H1 (cell line): ENCODE measurements at regions not wholly inside any gene's neighbourhood (a gene's known extent, or its start where the extent isn't known, plus 50 kb on each side); places are given as distances from the start of the nearest gene placed in this dataset.
A peak's percentile ranks its signal among the peaks of the same experiment; 100 is the strongest.

ENCODE experiments used
- CTCF ChIA-PET: fragments of 300-600 bp; sonication (Branson Sonifier 250); formaldehyde crosslinking; loops from one replicate; lab custom pipeline; 2021; ENCODE audit not compliant: partially characterized antibody; lab: Charles Lee
- POLR2A ChIA-PET: fragments of 300-600 bp; sonication (Branson Sonifier 250); formaldehyde crosslinking; loops from one replicate; lab custom pipeline; 2021; ENCODE audit warnings: inconsistent platforms; ENCODE audit not compliant: partially characterized antibody; lab: Charles Lee
- DNase-seq, 2 experiments: peaks; one replicate each; pipeline versions ENCODE4 v3.0.0 to v3.0.0-alpha.2; 2010 to 2022; ENCODE audit warnings: low spot score in 2 of 2, low read depth in 1 of 2, mixed read lengths in 1 of 2
- FAIRE-seq: peaks from 2 replicates; lab custom pipeline; 2011; peaks lifted over from hg19 to GRCh38; lab: Jason Lieb, UNC
- H2AFZ ChIP-seq: 2 replicates; pipeline ENCODE4 v1.8.1; 2012; ENCODE audit warnings: low read length, inconsistent platforms
- H2AK5ac ChIP-seq: 2 replicates; pipeline ENCODE4 v1.6.1; 2013; ENCODE audit warnings: low read depth, low read length
- H2BK120ac ChIP-seq: replicated peaks from 2 replicates; pipeline ENCODE3; 2013; ENCODE audit warnings: low read depth, low read length, inconsistent platforms
- H2BK12ac ChIP-seq: 2 replicates; pipeline ENCODE4 v1.6.1; 2013; ENCODE audit warnings: low read depth, low read length
- H2BK15ac ChIP-seq: 2 replicates; pipeline ENCODE4 v1.6.1; 2013; ENCODE audit warnings: low read length
- H2BK20ac ChIP-seq: 2 replicates; pipeline ENCODE4 v1.6.1; 2013; ENCODE audit warnings: low read length
- H2BK5ac ChIP-seq: 2 replicates; pipeline ENCODE4 v1.6.1; 2013; ENCODE audit warnings: low read depth, low read length
- H3K14ac ChIP-seq: 2 replicates; pipeline ENCODE4 v1.6.1; 2013; ENCODE audit warnings: inconsistent platforms; ENCODE audit not compliant: insufficient read length
- H3K18ac ChIP-seq: 2 replicates; pipeline ENCODE4 v1.6.1; 2013; ENCODE audit warnings: low read length; ENCODE audit errors: extremely low read depth
- H3K23ac ChIP-seq: 2 replicates; pipeline ENCODE4 v1.6.1; 2013; ENCODE audit warnings: inconsistent platforms; ENCODE audit not compliant: insufficient read length
- H3K23me2 ChIP-seq: 2 replicates; pipeline ENCODE4 v1.6.1; 2013; ENCODE audit warnings: low read depth, low read length
- H3K27ac ChIP-seq: 2 replicates; pipeline ENCODE4 v1.6.1; 2011; ENCODE audit warnings: low read depth, low read length, inconsistent platforms
- H3K27me3 ChIP-seq, 4 experiments: replicated peaks in 1 of 4; 1 replicate in 1 of 4; 2 replicates in 3 of 4; pipeline versions ENCODE4 v1.6.1 to v1.8.1; 2011 to 2013; ENCODE audit warnings: low read length in 3 of 4, mild to moderate bottlenecking in 3 of 4, inconsistent platforms in 2 of 4, mixed read lengths in 2 of 4, moderate library complexity in 1 of 4; ENCODE audit not compliant: control insufficient read depth in 3 of 4, insufficient read depth in 3 of 4; ENCODE audit errors: extremely low read depth in 1 of 4
- H3K36me3 ChIP-seq, 4 experiments: 2 replicates each; pipeline versions ENCODE4 v1.6.1 to v1.8.1; 2011 to 2013; ENCODE audit warnings: mild to moderate bottlenecking in 4 of 4, low read length in 3 of 4, moderate library complexity in 2 of 4, control low read depth in 1 of 4, inconsistent platforms in 1 of 4; ENCODE audit not compliant: insufficient read depth in 4 of 4, control insufficient read depth in 2 of 4
- H3K4ac ChIP-seq: replicated peaks from 2 replicates; pipeline ENCODE3; 2013; ENCODE audit warnings: low read length, low read depth, mixed read lengths, inconsistent platforms; ENCODE audit not compliant: insufficient read length
- H3K4me1 ChIP-seq, 4 experiments: replicated peaks in 1 of 4; 1 replicate in 1 of 4; 2 replicates in 3 of 4; pipeline versions ENCODE4 v1.6.1 to v1.8.1; 2011 to 2013; ENCODE audit warnings: low read length in 3 of 4, inconsistent platforms in 2 of 4, mixed read lengths in 1 of 4; ENCODE audit not compliant: insufficient read depth in 4 of 4, control insufficient read depth in 3 of 4
- H3K4me2 ChIP-seq, 2 experiments: 2 replicates each; pipeline versions ENCODE4 v1.6.1 to v1.8.1; 2011 to 2013; ENCODE audit warnings: low read depth in 2 of 2, low read length in 2 of 2, control low read depth in 1 of 2, inconsistent platforms in 1 of 2, mild to moderate bottlenecking in 1 of 2; ENCODE audit not compliant: insufficient read depth in 1 of 2
- H3K4me3 ChIP-seq, 4 experiments: fragments of 200-600, 300-600 bp in 1 of 4; sonication (generic), shearing (Covaris generic), sonication (Bioruptor Twin) in 1 of 4; 2 replicates each; pipeline versions ENCODE4 v1.5.1 to v1.8.1; 2011 to 2016; ENCODE audit warnings: low read length in 4 of 4, low read depth in 3 of 4, control low read depth in 2 of 4, inconsistent platforms in 2 of 4, mild to moderate bottlenecking in 2 of 4, mixed read lengths in 1 of 4, moderate library complexity in 1 of 4; ENCODE audit not compliant: insufficient read depth in 2 of 4; ENCODE audit errors: extremely low read depth in 1 of 4
- H3K56ac ChIP-seq: replicated peaks from 2 replicates; pipeline ENCODE3; 2013; ENCODE audit warnings: low read depth, mild to moderate bottlenecking, mixed read lengths, low read length, inconsistent platforms; ENCODE audit not compliant: insufficient read length
- H3K79me1 ChIP-seq: 2 replicates; pipeline ENCODE4 v1.6.1; 2013; ENCODE audit warnings: low read depth, low read length, control low read depth
- H3K79me2 ChIP-seq, 2 experiments: 2 replicates each; pipeline versions ENCODE4 v1.6.1 to v1.8.1; 2012 to 2013; ENCODE audit warnings: low read length in 2 of 2, mild to moderate bottlenecking in 2 of 2, inconsistent platforms in 1 of 2; ENCODE audit not compliant: insufficient read depth in 2 of 2, control insufficient read depth in 1 of 2
- H3K9ac ChIP-seq, 4 experiments: replicated peaks in 1 of 4; 1 replicate in 1 of 4; 2 replicates in 3 of 4; pipeline versions ENCODE4 v1.6.1 to v1.8.1; 2011 to 2013; ENCODE audit warnings: low read depth in 3 of 4, low read length in 3 of 4, control low read depth in 2 of 4, mild to moderate bottlenecking in 2 of 4, moderate library complexity in 2 of 4, inconsistent platforms in 1 of 4; ENCODE audit errors: extremely low read depth in 1 of 4
- H3K9me3 ChIP-seq, 2 experiments: 2 replicates each; pipeline versions ENCODE4 v1.6.1 to v1.8.1; 2012 to 2013; ENCODE audit warnings: mild to moderate bottlenecking in 2 of 2, moderate library complexity in 2 of 2, control low read depth in 1 of 2, inconsistent platforms in 1 of 2, low read depth in 1 of 2, low read length in 1 of 2, mixed read lengths in 1 of 2; ENCODE audit not compliant: insufficient read depth in 2 of 2
- H4K20me1 ChIP-seq, 2 experiments: replicated peaks in 1 of 2; 2 replicates each; pipeline versions ENCODE3 to v1.8.1; 2011 to 2013; ENCODE audit warnings: inconsistent platforms in 2 of 2, low read length in 2 of 2, mild to moderate bottlenecking in 1 of 2; ENCODE audit not compliant: insufficient read depth in 2 of 2, control insufficient read depth in 1 of 2
- H4K5ac ChIP-seq: 2 replicates; pipeline ENCODE4 v1.6.1; 2013; ENCODE audit warnings: low read length, low read depth, mixed read lengths, inconsistent platforms; ENCODE audit not compliant: insufficient read length
- H4K8ac ChIP-seq: 2 replicates; pipeline ENCODE4 v1.8.0; 2013; ENCODE audit warnings: mild to moderate bottlenecking, moderate library complexity, low read length, inconsistent platforms; ENCODE audit not compliant: insufficient read depth; ENCODE audit errors: extremely low read depth
- H4K91ac ChIP-seq: replicated peaks from 2 replicates; pipeline ENCODE3; 2013; ENCODE audit warnings: low read length, mixed read lengths, inconsistent platforms; ENCODE audit not compliant: insufficient read length
- CHD2 ChIP-seq: IDR thresholded peaks from 2 replicates; pipeline ENCODE4 v1.6.1; 2012; ENCODE audit warnings: low read length, improper control_type of control experiment
- EP300 ChIP-seq, 2 experiments: IDR thresholded peaks; 1 replicate in 1 of 2; 2 replicates in 1 of 2; pipeline ENCODE4 v1.6.1; 2011 to 2012; ENCODE audit warnings: low read depth in 2 of 2, low read length in 2 of 2, mild to moderate bottlenecking in 2 of 2, borderline replicate concordance in 1 of 2, inconsistent platforms in 1 of 2, moderate library complexity in 1 of 2
- GTF2F1 ChIP-seq: IDR thresholded peaks from 2 replicates; pipeline ENCODE4 v1.6.1; 2012; ENCODE audit warnings: low read depth, low read length, improper control_type of control experiment, borderline replicate concordance
- KDM1A ChIP-seq: fragments of 200-600, 300-600 bp; sonication (generic); IDR thresholded peaks from 2 replicates; pipeline ENCODE4 v1.7.1; 2016; ENCODE audit warnings: mild to moderate bottlenecking, low read length, borderline replicate concordance
- SAP30 ChIP-seq: fragments of 300-600 bp; sonication (generic); IDR thresholded peaks from 2 replicates; pipeline ENCODE4 v1.7.1; 2012; ENCODE audit warnings: low read length, moderate library complexity, mild to moderate bottlenecking, inconsistent platforms; ENCODE audit not compliant: insufficient read depth, insufficient replicate concordance
- SIN3A ChIP-seq, 2 experiments: IDR thresholded peaks in 1 of 2; conservative IDR thresholded peaks in 1 of 2; 2 replicates each; pipeline ENCODE4 v1.6.1; 2011 to 2012; ENCODE audit warnings: low read length in 2 of 2, improper control_type of control experiment in 1 of 2, low read depth in 1 of 2, mild to moderate bottlenecking in 1 of 2
- SIX5 ChIP-seq: IDR thresholded peaks from 2 replicates; pipeline ENCODE4 v1.6.1; 2011; ENCODE audit warnings: mild to moderate bottlenecking, low read depth, low read length
- TAF7 ChIP-seq: optimal IDR thresholded peaks from 2 replicates; pipeline ENCODE3; 2011; ENCODE audit warnings: low read depth, mild to moderate bottlenecking, inconsistent platforms, low read length, moderate library complexity, borderline replicate concordance
- TBP ChIP-seq: IDR thresholded peaks from 2 replicates; pipeline ENCODE4 v1.6.1; 2011; ENCODE audit warnings: low read depth, low read length, improper control_type of control experiment
- YY1 ChIP-seq: IDR thresholded peaks from 2 replicates; pipeline ENCODE4 v1.6.1; 2011; ENCODE audit warnings: low read depth, mild to moderate bottlenecking, low read length
- ZNF274 ChIP-seq: IDR thresholded peaks from 2 replicates; pipeline ENCODE4 v1.7.0; 2012; ENCODE audit warnings: low read length, borderline replicate concordance; ENCODE audit errors: extremely low read depth
- WGBS, 2 experiments: shearing (Covaris generic) in 1 of 2; methylation state at CpG; one replicate each; pipeline versions ENCODE4 v1.1.6 to v1.1.7; 2013 to 2015; ENCODE audit warnings: low lambda C conversion rate in 2 of 2, mixed read lengths in 2 of 2, inconsistent platforms in 1 of 2, low coverage in 1 of 2, missing lambda C conversion rate in 1 of 2; ENCODE audit not compliant: insufficient replicate concordance in 2 of 2, insufficient coverage in 1 of 2, insufficient read length in 1 of 2; ENCODE audit errors: extremely low coverage in 1 of 2, missing lambda C conversion rate in 1 of 2; 5-methylcytosine and 5-hydroxymethylcytosine counted together
- TF ChIP-seq, protein P1 (sequence below): IDR thresholded peaks from 2 replicates; pipeline ENCODE4 v1.6.1; 2012; ENCODE audit warnings: inconsistent platforms

DNA sequence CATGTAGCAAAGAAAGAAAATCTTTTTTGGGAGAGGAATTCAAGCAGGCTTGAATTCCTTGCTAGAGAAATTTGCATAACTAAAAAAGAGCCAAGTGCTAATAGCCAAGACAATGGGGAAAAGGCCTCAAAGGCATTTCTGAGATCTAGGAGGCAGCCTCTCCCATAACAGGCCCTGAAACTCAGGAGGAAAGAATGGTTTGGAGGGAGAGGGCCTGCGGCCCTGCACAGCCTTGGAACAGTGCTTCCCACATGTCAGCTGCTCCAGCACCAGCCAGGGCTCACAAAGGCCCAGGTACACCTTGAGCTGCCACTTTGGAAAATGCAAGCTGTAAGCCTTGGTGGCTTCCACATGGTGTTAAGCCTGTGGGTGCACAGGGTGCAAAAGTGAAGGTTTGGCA, 55.5 kb upstream of the TSPAN18 start:
- CTCF ChIA-PET: interaction anchor here (0.6 to 1.4 kb wide), 3 partner anchors 38 to 189 kb away, joined by 3 read pairs; no protein-coding TSS in a partner anchor
- H3K9ac ChIP-seq: peak overlapping the region in 2 of 4 experiments; percentile 14 to 23; a peak in 1 of 7 replicates
- H2AFZ ChIP-seq: no peak overlapping the region
- no peaks in the 10 kb centered on the region for H3K79me2 ChIP-seq
- H2BK12ac ChIP-seq: peak overlapping the region; percentile 99
- H3K23ac ChIP-seq: peak overlapping the region; percentile 57
- DNase-seq: peak; percentile 64 to 70
- peak overlapping the region; percentile 63 for H3K27ac ChIP-seq
- no peaks in the 10 kb centered on the region for H3K27me3 ChIP-seq
- H3K23me2 ChIP-seq: peaks cover 2% of the 10 kb centered on the region; the same call in 1 of the 2 replicates
- H2BK5ac ChIP-seq: peak overlapping the region; percentile 99
- FAIRE-seq: peak; percentile 89
- peaks cover 3 to 16% (median 14%) of the 10 kb centered on the region in 4 experiments; a peak in 5 of 7 replicates for H3K4me1 ChIP-seq
- H4K5ac ChIP-seq: peak overlapping the region; percentile 93
- peak overlapping the region; percentile 94 for H3K4ac ChIP-seq
- H3K36me3 ChIP-seq: no peaks in the 10 kb centered on the region
- H3K4me2 ChIP-seq: peak overlapping the region; percentile 64 to 71
- H4K8ac ChIP-seq: peak overlapping the region; percentile 51
- H3K9me3 ChIP-seq: peaks cover 0 to 8% of the 10 kb centered on the region in 2 experiments; a peak in 1 of 4 replicates
- peak overlapping the region; percentile 100 for H2BK20ac ChIP-seq
- H3K4me3 ChIP-seq: peak overlapping the region in 1 of 4 experiments; percentile 46; a peak in 3 of 8 replicates
- no peaks in the 10 kb centered on the region for H4K20me1 ChIP-seq
- H3K56ac ChIP-seq: peak overlapping the region; percentile 63
- POLR2A ChIA-PET: no interaction called here
- no peaks in the 10 kb centered on the region for H3K79me1 ChIP-seq
- H4K91ac ChIP-seq: peak overlapping the region; percentile 96
- H2AK5ac ChIP-seq: peak overlapping the region; percentile 97; the same call in 1 of the 2 replicates
- 21% methylated on average over 1 of the region's 1 CpG; no CpG with 5 or more reads in 1 of the 2 experiments for WGBS, 2 experiments
- H2BK15ac ChIP-seq: no peak overlapping the region
- H3K18ac ChIP-seq: peak overlapping the region; percentile 100
- no peak overlapping the region for H3K14ac ChIP-seq
- H2BK120ac ChIP-seq: peak overlapping the region; percentile 98
- TF ChIP-seq TBP (peak; percentile 23; the same call in 1 of the 2 replicates), ZNF274 (no peak), KDM1A (peak; percentile 83; the same call in 1 of the 2 replicates), TAF7 (peak; percentile 47), SIN3A (conservative IDR thresholded peaks at IDR 0.05 in 1 of 2, IDR thresholded peaks at IDR 0.05 in 1 of 2; ENCODE audit: low read depth in 1 of 2, low read length in 2 of 2) (no peak), YY1 (peak; percentile 12; the same call in 1 of the 2 replicates), EP300 (IDR thresholded peaks at IDR 0.05; ENCODE audit: borderline replicate concordance in 1 of 2, low read depth in 2 of 2, low read length in 2 of 2) (peak in 1 of 2 experiments; percentile 39; a peak in 1 of 3 replicates), GTF2F1 (0 out of 2 replicates have a peak, but pooled peaks have one; percentile 27), CHD2 (no peak), SAP30 (no peak), SIX5 (no peak)
- TF ChIP-seq, protein P1, sequence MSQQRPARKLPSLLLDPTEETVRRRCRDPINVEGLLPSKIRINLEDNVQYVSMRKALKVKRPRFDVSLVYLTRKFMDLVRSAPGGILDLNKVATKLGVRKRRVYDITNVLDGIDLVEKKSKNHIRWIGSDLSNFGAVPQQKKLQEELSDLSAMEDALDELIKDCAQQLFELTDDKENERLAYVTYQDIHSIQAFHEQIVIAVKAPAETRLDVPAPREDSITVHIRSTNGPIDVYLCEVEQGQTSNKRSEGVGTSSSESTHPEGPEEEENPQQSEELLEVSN: peak; percentile 62; the same call in 1 of the 2 replicates
